ENCODE measurements at regions not wholly inside any gene's neighbourhood (a gene's known extent, or its start where the extent isn't known, plus 50 kb on each side); places are given as distances from the start of the nearest gene placed in this dataset.
"Not testable (repeated sequence)": the region's sequence is repeated elsewhere in the genome, so short reads cannot be mapped to it uniquely, and the experiment has no call there.

- DNase-seq = no peak
These were observed 96.5 kb upstream of the PCSK1 start for GRCh38 chr5:96529559-96529958.

- DNase-seq = no peak
These were observed 97.9 kb upstream of the PCSK1 start for GRCh38 chr5:96530901-96531300.

- DNase-seq = no peak
These were observed 100.3 kb upstream of the PCSK1 start for GRCh38 chr5:96533371-96533770.

- no peak for DNase-seq
These were observed 104.3 kb upstream of the PCSK1 start for GRCh38 chr5:96537386-96537785.

- no peak for DNase-seq
These were observed 105.8 kb upstream of the PCSK1 start for GRCh38 chr5:96538808-96539250.

- DNase-seq = no peak
These were observed 113.1 kb upstream of the PCSK1 start for GRCh38 chr5:96546120-96546519.

GRCh38 chr5:96547486-96547885 is 114.4 kb upstream of the PCSK1 start:
- DNase-seq = no peak

GRCh38 chr5:96548905-96549304 is 113.3 kb upstream of the CAST start:
- no peak for DNase-seq

GRCh38 chr5:96560857-96561256 is 101.3 kb upstream of the CAST start:
- not testable (repeated sequence) for DNase-seq

GRCh38 chr5:96562614-96563013 is 99.6 kb upstream of the CAST start:
- DNase-seq = no peak

- no peak for DNase-seq
These were observed 98.4 kb upstream of the CAST start for GRCh38 chr5:96563816-96564215.

- DNase-seq = no peak
These were observed 96.5 kb upstream of the CAST start for GRCh38 chr5:96565582-96566265.

- no peak for DNase-seq
These were observed 95.2 kb upstream of the CAST start for GRCh38 chr5:96566833-96567587.

- no peak for DNase-seq
These were observed 92.8 kb upstream of the CAST start for GRCh38 chr5:96569332-96569731.

- DNase-seq = no peak
These were observed 92.4 kb upstream of the CAST start for GRCh38 chr5:96569770-96570169.

GRCh38 chr5:96572864-96573512 is 89.2 kb upstream of the CAST start:
- no peak for DNase-seq

GRCh38 chr5:96573513-96573894 is 88.7 kb upstream of the CAST start:
- no peak for DNase-seq

- no peak for DNase-seq
These were observed 85.3 kb upstream of the CAST start for GRCh38 chr5:96576876-96577275.

- DNase-seq = no peak
These were observed 84.3 kb upstream of the CAST start for GRCh38 chr5:96577909-96578308.

GRCh38 chr5:96579711-96580110 is 82.5 kb upstream of the CAST start:
- DNase-seq = no peak

- DNase-seq = no peak
These were observed 79.8 kb upstream of the CAST start for GRCh38 chr5:96582343-96582742.

- DNase-seq = no peak
These were observed 77.5 kb upstream of the CAST start for GRCh38 chr5:96584712-96585111.

GRCh38 chr5:96588539-96588938 is 73.6 kb upstream of the CAST start:
- DNase-seq = no peak

GRCh38 chr5:96590796-96591195 is 71.4 kb upstream of the CAST start:
- no peak for DNase-seq
